RPMI8226 (cell line): ENCODE measurements at regions not wholly inside any gene's neighbourhood (a gene's known extent, or its start where the extent isn't known, plus 50 kb on each side); places are given as distances from the start of the nearest gene placed in this dataset.
"Not testable (repeated sequence)": the region's sequence is repeated elsewhere in the genome, so short reads cannot be mapped to it uniquely, and the experiment has no call there.

Experiments used
- DNase-seq: peaks from one replicate; pipeline ENCODE4 v3.0.0-alpha.2; 2015

GRCh38 chr16:87143661-87144121 lies 173.5 kb downstream of the C16orf95 start:
- DNase-seq, result no peak

GRCh38 chr16:87144232-87144631 lies 173.0 kb downstream of the C16orf95 start:
- no peak for DNase-seq

- no peak for DNase-seq
These were observed 171.7 kb downstream of the C16orf95 start for GRCh38 chr16:87145181-87146176.

GRCh38 chr16:87146676-87147075 lies 170.5 kb downstream of the C16orf95 start:
- no peak for DNase-seq

- DNase-seq, result no peak
These were observed 168.1 kb downstream of the C16orf95 start for GRCh38 chr16:87149051-87149450.

GRCh38 chr16:87150262-87150661 lies 166.9 kb downstream of the C16orf95 start:
- DNase-seq, result no peak

GRCh38 chr16:87150681-87151280 lies 166.4 kb downstream of the C16orf95 start:
- DNase-seq, result no peak

- no peak for DNase-seq
These were observed 164.9 kb downstream of the C16orf95 start for GRCh38 chr16:87152221-87152755.

GRCh38 chr16:87153326-87153725 lies 163.9 kb downstream of the C16orf95 start:
- no peak for DNase-seq

- DNase-seq, result not testable (repeated sequence)
These were observed 161.9 kb downstream of the C16orf95 start for GRCh38 chr16:87155315-87155714.

DNA sequence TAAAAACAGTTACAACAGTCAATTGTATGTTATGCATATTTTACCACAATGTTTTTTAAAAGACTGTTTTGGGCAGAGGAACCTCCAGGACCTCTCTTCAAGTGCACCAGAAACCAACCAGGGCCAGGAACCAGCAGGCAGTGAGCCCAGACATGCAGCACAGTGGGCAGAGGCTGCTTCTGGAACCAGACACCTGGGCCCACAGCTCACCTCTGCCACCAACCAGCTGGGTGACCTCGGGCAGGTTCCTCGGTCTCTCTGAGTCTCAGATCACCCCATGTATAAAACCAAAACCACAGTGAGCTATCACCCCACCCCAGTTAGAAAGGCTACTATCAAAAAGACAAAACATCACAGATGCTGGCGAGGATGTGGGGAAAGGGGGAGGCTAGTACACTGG lies 161.0 kb downstream of the C16orf95 start:
- DNase-seq, result no peak

DNA sequence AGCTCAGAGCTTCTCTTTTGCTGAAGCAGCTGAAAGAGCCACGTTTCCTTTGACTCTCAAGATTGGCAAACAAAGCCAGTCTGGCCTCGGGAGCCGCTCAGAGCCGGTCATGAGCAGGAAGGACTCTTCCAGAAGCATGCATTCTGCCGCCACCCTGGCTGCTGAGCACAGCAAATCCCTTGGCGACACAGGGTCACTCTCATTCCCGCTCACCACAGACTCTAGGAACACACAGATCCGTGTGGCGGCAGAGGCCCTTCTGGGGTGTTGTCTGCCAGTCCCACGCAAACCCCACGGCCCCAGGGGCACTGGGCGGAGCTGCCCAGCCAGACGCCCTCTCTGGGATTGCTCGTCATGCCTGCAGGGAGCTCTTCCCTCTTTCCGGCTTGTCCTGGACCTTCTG lies 157.0 kb downstream of the C16orf95 start:
- DNase-seq, result peak; percentile 29

- no peak for DNase-seq
These were observed 156.4 kb downstream of the C16orf95 start for GRCh38 chr16:87160701-87161337.

- not testable (repeated sequence) for DNase-seq
These were observed 155.8 kb downstream of the C16orf95 start for GRCh38 chr16:87161410-87161809.

GRCh38 chr16:87161822-87162676 lies 155.1 kb downstream of the C16orf95 start:
- DNase-seq, result peak; percentile 47

- not testable (repeated sequence) for DNase-seq
These were observed 154.4 kb downstream of the C16orf95 start for GRCh38 chr16:87162799-87163198.

DNA sequence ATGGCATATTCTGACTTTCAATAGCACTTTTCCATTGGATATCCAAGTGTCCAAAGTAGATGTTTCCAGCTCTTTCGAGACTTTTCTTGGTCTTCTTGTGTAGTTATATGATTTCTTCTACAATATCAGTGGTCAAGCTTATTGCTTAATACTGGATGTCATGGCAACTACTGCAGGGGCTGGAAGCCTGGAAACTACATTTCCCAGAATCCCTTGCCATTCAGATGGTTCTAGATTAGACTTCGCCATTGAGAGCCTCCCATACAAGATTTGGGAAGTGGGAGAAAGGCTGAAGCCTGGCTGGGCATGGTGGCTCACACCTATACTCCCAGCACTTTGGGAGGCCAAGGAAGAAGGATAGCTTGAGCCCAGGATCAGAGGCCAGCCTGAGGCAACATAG lies 153.6 kb downstream of the C16orf95 start:
- DNase-seq, result no peak

DNA sequence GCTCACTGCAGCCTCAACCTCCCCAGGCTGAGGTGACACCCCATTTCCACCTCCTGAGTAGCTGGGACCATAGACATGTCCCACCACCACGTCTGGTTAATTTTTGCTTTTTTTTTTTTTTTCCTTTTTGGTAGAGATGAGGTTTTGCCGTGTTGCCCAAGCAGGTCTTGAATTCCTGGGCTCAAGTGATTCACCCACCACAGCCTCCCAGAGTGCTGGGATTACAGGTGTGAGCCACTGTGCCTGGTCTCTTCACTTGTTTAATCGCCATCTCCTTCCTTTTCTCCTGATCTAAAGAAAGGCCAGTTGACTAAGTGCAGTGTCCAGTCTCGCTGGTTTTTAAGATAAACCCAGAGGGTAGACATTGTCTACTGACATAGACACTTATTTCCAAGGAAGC lies 152.0 kb downstream of the C16orf95 start:
- no peak for DNase-seq

DNA sequence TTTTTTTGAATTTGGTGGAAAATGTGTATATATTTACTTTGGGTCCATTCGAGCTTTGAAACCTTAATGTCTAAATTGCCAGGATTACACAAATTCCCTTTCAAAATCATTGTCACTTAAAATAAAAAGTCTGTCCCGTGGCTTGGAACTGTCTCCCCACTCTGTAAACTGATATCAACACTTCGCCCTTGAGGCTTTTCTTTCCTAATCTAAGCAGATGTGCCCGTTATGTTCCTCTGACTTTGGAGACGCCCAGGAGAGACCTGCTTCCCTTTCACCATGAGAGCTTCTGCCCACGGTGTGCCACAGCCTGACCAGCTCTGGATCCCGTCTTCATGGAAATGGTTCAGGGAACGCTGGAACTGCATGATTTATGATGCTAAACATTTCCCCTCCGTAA lies 151.3 kb downstream of the C16orf95 start:
- no peak for DNase-seq

GRCh38 chr16:87166321-87166720 lies 150.9 kb downstream of the C16orf95 start:
- no peak for DNase-seq

DNA sequence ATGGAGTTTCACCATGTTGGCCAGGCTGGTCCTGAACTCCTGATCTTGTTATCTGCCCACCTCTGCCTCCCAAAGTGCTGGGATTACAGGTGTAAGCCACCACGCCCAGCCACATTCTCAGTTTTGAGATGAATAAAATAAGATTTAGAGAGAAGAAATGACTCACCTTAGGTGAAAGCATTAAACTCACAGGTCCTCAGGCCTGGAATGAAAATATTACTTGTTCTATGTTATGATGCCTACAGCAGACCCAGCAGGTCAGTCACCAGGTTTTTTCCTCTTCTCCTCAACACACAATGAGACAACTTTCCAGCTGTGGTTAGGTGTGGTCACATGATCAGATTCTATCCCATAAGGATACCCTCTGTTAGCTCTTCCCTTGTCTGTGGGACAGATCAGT lies 150.3 kb downstream of the C16orf95 start:
- no peak for DNase-seq

- no peak for DNase-seq
These were observed 147.6 kb downstream of the C16orf95 start for GRCh38 chr16:87169509-87169995.
